GM21515 (cell line): ENCODE measurements at regions not wholly inside any gene's neighbourhood (a gene's known extent, or its start where the extent isn't known, plus 50 kb on each side); places are given as distances from the start of the nearest gene placed in this dataset.
"Not testable (repeated sequence)": the region's sequence is repeated elsewhere in the genome, so short reads cannot be mapped to it uniquely, and the experiment has no call there.

Source experiments
- ATAC-seq: cut with Tn5 transposase; IDR thresholded peaks from one replicate; pipeline ENCODE4 v1.9.1; 2021; ENCODE audit not compliant: unreplicated experiment

- ATAC-seq, result no peak
These were observed 105.0 kb downstream of the OTUD1 start for GRCh38 chr10:23543691-23544380.

- not testable (repeated sequence) for ATAC-seq
These were observed 107.0 kb downstream of the OTUD1 start for GRCh38 chr10:23545866-23546265.

- no peak for ATAC-seq
These were observed 118.0 kb downstream of the OTUD1 start for GRCh38 chr10:23556727-23557440.

GRCh38 chr10:23557777-23558176 is 118.9 kb downstream of the OTUD1 start:
- ATAC-seq, result no peak

- no peak for ATAC-seq
These were observed 119.5 kb downstream of the OTUD1 start for GRCh38 chr10:23558361-23558799.

- ATAC-seq, result no peak
These were observed 130.1 kb downstream of the OTUD1 start for GRCh38 chr10:23568996-23569395.

GRCh38 chr10:23571884-23572283 is 133.0 kb downstream of the OTUD1 start:
- no peak for ATAC-seq

GRCh38 chr10:23581906-23582450 is 143.1 kb downstream of the OTUD1 start:
- ATAC-seq, result no peak

- ATAC-seq, result no peak
These were observed 145.5 kb downstream of the OTUD1 start for GRCh38 chr10:23584396-23584795.

GRCh38 chr10:23585186-23585585 is 146.3 kb downstream of the OTUD1 start:
- no peak for ATAC-seq

GRCh38 chr10:23585666-23586065 is 146.8 kb downstream of the OTUD1 start:
- no peak for ATAC-seq

- not testable (repeated sequence) for ATAC-seq
These were observed 156.4 kb downstream of the OTUD1 start for GRCh38 chr10:23595278-23595677.

- ATAC-seq, result no peak
These were observed 165.7 kb downstream of the OTUD1 start for GRCh38 chr10:23604613-23605012.

GRCh38 chr10:23606456-23606855 is 167.6 kb downstream of the OTUD1 start:
- ATAC-seq, result no peak

GRCh38 chr10:23608926-23609325 is 170.1 kb downstream of the OTUD1 start:
- ATAC-seq, result no peak

- ATAC-seq, result no peak
These were observed 171.9 kb downstream of the OTUD1 start for GRCh38 chr10:23610626-23611307.

- ATAC-seq, result no peak
These were observed 172.6 kb downstream of the OTUD1 start for GRCh38 chr10:23611308-23612029.

GRCh38 chr10:23613900-23614299 is 175.0 kb downstream of the OTUD1 start:
- ATAC-seq, result peak; percentile 68

- no peak for ATAC-seq
These were observed 175.6 kb downstream of the OTUD1 start for GRCh38 chr10:23614483-23614882.

- no peak for ATAC-seq
These were observed 191.5 kb downstream of the OTUD1 start for GRCh38 chr10:23630376-23630775.

- no peak for ATAC-seq
These were observed 192.0 kb downstream of the OTUD1 start for GRCh38 chr10:23630885-23631284.
